Thymus (tissue), 11 donors: ENCODE measurements at regions not wholly inside any gene's neighbourhood (a gene's known extent, or its start where the extent isn't known, plus 50 kb on each side); places are given as distances from the start of the nearest gene placed in this dataset.
"Not testable (repeated sequence)": the region's sequence is repeated elsewhere in the genome, so short reads cannot be mapped to it uniquely, and the experiment has no call there.

ENCODE experiments used
- DNase-seq, 9 donors: peaks; one replicate each; pipeline ENCODE4 v3.0.0-alpha.2; 2013; ENCODE audit warnings: low spot score in 9 of 9, low read depth in 6 of 9, missing footprints in 1 of 9
- H3K27ac ChIP-seq, 2 donors: one replicate each; pipeline ENCODE4 v1.5.1; 2013; ENCODE audit warnings: control low read depth in 1 of 2, low read depth in 1 of 2, low read length in 1 of 2, mild to moderate bottlenecking in 1 of 2, moderate library complexity in 1 of 2
- H3K27me3 ChIP-seq, 2 donors: one replicate each; pipeline ENCODE4 v1.5.1; 2013; ENCODE audit warnings: low read length in 1 of 2; ENCODE audit not compliant: control insufficient read depth in 2 of 2, insufficient read depth in 1 of 2
- H3K36me3 ChIP-seq, 2 donors: one replicate each; pipeline ENCODE4 v1.5.1; 2013; ENCODE audit warnings: low read length in 1 of 2, mild to moderate bottlenecking in 1 of 2, moderate library complexity in 1 of 2; ENCODE audit not compliant: control insufficient read depth in 2 of 2, insufficient read depth in 2 of 2
- H3K4me1 ChIP-seq, 2 donors: one replicate each; pipeline ENCODE4 v1.5.1; 2013; ENCODE audit warnings: low read length in 2 of 2; ENCODE audit not compliant: control insufficient read depth in 2 of 2, insufficient read depth in 2 of 2
- H3K4me3 ChIP-seq, 2 donors: one replicate each; pipeline ENCODE4 v1.5.1; 2013; ENCODE audit warnings: low read length in 2 of 2, control low read depth in 1 of 2, mild to moderate bottlenecking in 1 of 2
- H3K9me3 ChIP-seq, 2 donors: one replicate each; pipeline ENCODE4 v1.5.1; 2013; ENCODE audit warnings: low read length in 1 of 2, mild to moderate bottlenecking in 1 of 2; ENCODE audit not compliant: control insufficient read depth in 2 of 2, insufficient read depth in 1 of 2
- WGBS: extraction: QIAGEN DNeasy Blood & Tissue Kit; methylation state at CpG from one replicate; pipeline ENCODE4 v1.1.7; 2013; 5-methylcytosine and 5-hydroxymethylcytosine counted together
- donor health status: healthy.

- H3K27me3 ChIP-seq, result no peaks in the 10 kb centered on the region
Observed at GRCh38 chr5:115430374-115430773, 114.2 kb downstream of the FEM1C start.

GRCh38 chr5:115429345-115429940 is 115.1 kb downstream of the FEM1C start:
- Histone ChIP-seq H3K9me3 (no peaks in the 10 kb centered on the region), H3K27me3 (no peaks in the 10 kb centered on the region), H3K4me1 (no peaks in the 10 kb centered on the region), H3K36me3 (no peaks in the 10 kb centered on the region), H3K4me3 (no peak overlapping the region), H3K27ac (no peak overlapping the region)
- DNase-seq, result no peak

More at GRCh38 chr5:115430374-115430773, 114.2 kb downstream of the FEM1C start:
- no peak overlapping the region for H3K4me3 ChIP-seq
- no peak for DNase-seq
- no peak overlapping the region for H3K27ac ChIP-seq
- 91% methylated on average over 2 of the region's 2 CpGs for WGBS
- no peaks in the 10 kb centered on the region for H3K36me3 ChIP-seq
- H3K4me1 ChIP-seq, result no peaks in the 10 kb centered on the region
- H3K9me3 ChIP-seq, result no peaks in the 10 kb centered on the region

- Histone ChIP-seq H3K27me3 (no peaks in the 10 kb centered on the region), H3K4me3 (no peak overlapping the region), H3K27ac (no peak overlapping the region), H3K4me1 (no peaks in the 10 kb centered on the region), H3K9me3 (no peaks in the 10 kb centered on the region), H3K36me3 (no peaks in the 10 kb centered on the region)
- 96% methylated on average over 2 of the region's 2 CpGs for WGBS
- no peak for DNase-seq
Observed at GRCh38 chr5:115428676-115429075, 115.9 kb downstream of the FEM1C start.

- Histone ChIP-seq H3K27me3 (no peaks in the 10 kb centered on the region), H3K36me3 (no peaks in the 10 kb centered on the region), H3K27ac (no peak overlapping the region), H3K4me3 (no peak overlapping the region), H3K4me1 (no peaks in the 10 kb centered on the region), H3K9me3 (no peaks in the 10 kb centered on the region)
- WGBS, result 81% methylated on average over 2 of the region's 2 CpGs
- DNase-seq, result no peak
Observed at GRCh38 chr5:115428248-115428647, 116.3 kb downstream of the FEM1C start.

GRCh38 chr5:115424446-115424845 is 120.1 kb downstream of the FEM1C start:
- Histone ChIP-seq H3K36me3 (no peaks in the 10 kb centered on the region), H3K27ac (no peak overlapping the region), H3K4me1 (no peaks in the 10 kb centered on the region), H3K9me3 (no peaks in the 10 kb centered on the region), H3K4me3 (no peak overlapping the region), H3K27me3 (no peaks in the 10 kb centered on the region)
- DNase-seq, result no peak
- 97% methylated on average over 3 of the region's 3 CpGs for WGBS

- Histone ChIP-seq H3K4me3 (no peak overlapping the region), H3K36me3 (no peaks in the 10 kb centered on the region), H3K27me3 (no peaks in the 10 kb centered on the region), H3K9me3 (no peaks in the 10 kb centered on the region), H3K4me1 (no peaks in the 10 kb centered on the region), H3K27ac (no peak overlapping the region)
- DNase-seq, result no peak
- WGBS, result 84% methylated on average over 5 of the region's 5 CpGs
Observed at GRCh38 chr5:115424030-115424429, 120.5 kb downstream of the FEM1C start.

- no peak overlapping the region for H3K27ac ChIP-seq
- 92% methylated on average over 5 of the region's 5 CpGs for WGBS
- H3K4me3 ChIP-seq, result no peak overlapping the region
- H3K27me3 ChIP-seq, result no peaks in the 10 kb centered on the region
- no peaks in the 10 kb centered on the region for H3K36me3 ChIP-seq
- no peaks in the 10 kb centered on the region for H3K4me1 ChIP-seq
- no peaks in the 10 kb centered on the region for H3K9me3 ChIP-seq
- no peak for DNase-seq
Observed at GRCh38 chr5:115423541-115423940, 121.0 kb downstream of the FEM1C start.

- Histone ChIP-seq H3K27me3 (no peaks in the 10 kb centered on the region), H3K9me3 (no peaks in the 10 kb centered on the region), H3K36me3 (no peaks in the 10 kb centered on the region), H3K27ac (no peak overlapping the region), H3K4me1 (no peaks in the 10 kb centered on the region), H3K4me3 (no peak overlapping the region)
- WGBS, result 94% methylated on average over 1 of the region's 1 CpG
- no peak for DNase-seq
Observed at GRCh38 chr5:115423051-115423450, 121.5 kb downstream of the FEM1C start.

GRCh38 chr5:115420812-115421211 is 123.8 kb downstream of the FEM1C start:
- H3K36me3 ChIP-seq, H3K27me3 ChIP-seq, H3K4me3 ChIP-seq, DNase-seq, H3K4me1 ChIP-seq, H3K27ac ChIP-seq, H3K9me3 ChIP-seq: not testable (repeated sequence)
- WGBS, result no CpG with 5 or more reads among the region's 3 CpGs
